Endothelial cell of umbilical vein (primary cell): ENCODE measurements at regions not wholly inside any gene's neighbourhood (a gene's known extent, or its start where the extent isn't known, plus 50 kb on each side); places are given as distances from the start of the nearest gene placed in this dataset.

Source experiments
- CTCF ChIP-seq, 2 donors: IDR thresholded peaks; 1 replicate in 1 of 2; 2 replicates in 1 of 2; pipeline ENCODE4 v1.5.1; 2011; ENCODE audit warnings: low read length in 2 of 2, mild to moderate bottlenecking in 2 of 2, moderate library complexity in 2 of 2, control low read depth in 1 of 2, inconsistent platforms in 1 of 2, low read depth in 1 of 2; ENCODE audit not compliant: insufficient read depth in 1 of 2; ENCODE audit errors: extremely low read depth in 1 of 2
- EZH2 ChIP-seq: IDR thresholded peaks from 2 replicates; pipeline ENCODE4 v1.6.1; 2012; ENCODE audit warnings: borderline replicate concordance, low read depth, mild to moderate bottlenecking, moderate library complexity, low read length, inconsistent platforms; ENCODE audit not compliant: severe bottlenecking
- FOS ChIP-seq: IDR thresholded peaks from 2 replicates; pipeline ENCODE4 v1.6.1; 2011; ENCODE audit warnings: mild to moderate bottlenecking, low read length, moderate library complexity, borderline replicate concordance; ENCODE audit not compliant: insufficient read depth
- JUN ChIP-seq: IDR thresholded peaks from 2 replicates; pipeline ENCODE4 v1.6.1; 2011; ENCODE audit warnings: borderline replicate concordance, low read depth; ENCODE audit not compliant: insufficient read length, insufficient read depth
- MAX ChIP-seq: IDR thresholded peaks from 2 replicates; pipeline ENCODE4 v1.6.1; 2011; ENCODE audit not compliant: insufficient read depth, insufficient read length
- MYC ChIP-seq: IDR thresholded peaks from one replicate; pipeline ENCODE4 v1.6.1; 2011; ENCODE audit warnings: mild to moderate bottlenecking, low read depth, low read length
- POLR2A ChIP-seq: IDR thresholded peaks from 2 replicates; pipeline ENCODE4 v1.6.1; 2012; ENCODE audit warnings: low read depth, mild to moderate bottlenecking, control low read depth, low read length
- POLR2AphosphoS5 ChIP-seq: IDR thresholded peaks from 2 replicates; pipeline ENCODE4 v1.6.1; 2012; ENCODE audit warnings: low read depth, mild to moderate bottlenecking, control low read depth, low read length, moderate library complexity; ENCODE audit not compliant: insufficient read depth

- TF ChIP-seq CTCF (IDR thresholded peaks at IDR 0.05; ENCODE audit: extremely low read depth in 1 of 2, insufficient read depth in 1 of 2, low read depth in 1 of 2, low read length in 2 of 2), result no peak
- TF ChIP-seq EZH2, result no peak
- TF ChIP-seq POLR2AphosphoS5, result no peak
- no peak for TF ChIP-seq MAX
- no peak for TF ChIP-seq POLR2A
- TF ChIP-seq JUN, result no peak
- no peak for TF ChIP-seq MYC
- no peak for TF ChIP-seq FOS
Measured at GRCh38 chr5:39876146-39876545, 451.4 kb upstream of the DAB2 start.
